SIG-M5 treated with dmso at 0.1 percent for 504 hours (cell line): ENCODE measurements at regions not wholly inside any gene's neighbourhood (a gene's known extent, or its start where the extent isn't known, plus 50 kb on each side); places are given as distances from the start of the nearest gene placed in this dataset.
A peak's percentile ranks its signal among the peaks of the same experiment; 100 is the strongest.

ENCODE experiments used
- DNase-seq: peaks from one replicate; lab custom pipeline; 2025; ENCODE audit not compliant: unreplicated experiment; lab: John Stamatoyannopoulos, UW

- no peak for DNase-seq
Measured at GRCh38 chr15:31550211-31550977, 223.8 kb downstream of the KLF13 start.

DNA sequence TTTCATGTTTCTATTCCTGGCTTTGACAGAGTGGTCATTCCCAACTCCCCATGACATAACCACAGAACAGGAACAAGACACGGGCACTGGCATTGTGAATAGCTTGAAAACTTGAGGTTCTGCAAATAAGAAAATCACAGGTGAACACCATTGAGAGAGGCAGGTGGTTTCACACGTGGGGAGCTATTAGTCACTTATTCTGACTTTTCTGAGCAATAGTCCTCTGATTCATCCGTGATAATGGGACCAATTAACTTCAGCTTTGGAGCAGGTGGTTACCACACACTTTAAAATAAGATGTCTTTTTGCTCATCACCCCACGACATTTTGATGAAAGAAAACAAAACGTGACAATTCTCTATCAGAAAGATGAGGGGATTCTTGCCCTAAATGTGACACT is 224.7 kb downstream of the KLF13 start:
- no peak for DNase-seq

DNA sequence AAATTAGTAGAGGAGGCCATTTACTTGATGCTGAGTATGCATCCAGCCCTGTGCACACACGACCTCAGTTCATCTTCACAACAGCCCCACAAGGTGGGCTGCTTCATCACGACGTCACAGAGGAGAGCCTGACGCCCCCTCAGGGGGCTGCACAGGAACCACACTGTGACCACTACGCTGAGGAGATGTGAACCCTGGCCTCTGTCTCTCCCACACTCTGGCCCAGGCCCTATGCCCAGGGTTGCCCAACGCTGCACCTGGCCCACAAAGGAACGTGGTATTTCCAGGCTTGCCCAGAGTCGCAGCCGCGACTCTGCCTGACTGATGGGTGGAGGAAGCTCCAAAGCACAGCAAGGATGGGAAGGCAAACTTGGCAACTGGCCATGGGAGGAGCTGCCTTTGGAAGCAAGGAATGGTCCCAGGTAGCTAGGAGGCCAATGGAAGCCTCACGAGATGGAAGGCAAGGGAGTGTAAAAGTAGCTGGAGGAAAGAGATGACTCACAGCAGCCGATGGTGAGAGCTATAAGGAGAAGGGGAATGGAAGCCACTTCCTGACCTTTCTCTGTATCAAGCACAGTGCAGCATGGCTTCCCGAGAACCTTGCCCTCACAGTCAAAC is 226.0 kb downstream of the KLF13 start:
- no peak for DNase-seq

DNA sequence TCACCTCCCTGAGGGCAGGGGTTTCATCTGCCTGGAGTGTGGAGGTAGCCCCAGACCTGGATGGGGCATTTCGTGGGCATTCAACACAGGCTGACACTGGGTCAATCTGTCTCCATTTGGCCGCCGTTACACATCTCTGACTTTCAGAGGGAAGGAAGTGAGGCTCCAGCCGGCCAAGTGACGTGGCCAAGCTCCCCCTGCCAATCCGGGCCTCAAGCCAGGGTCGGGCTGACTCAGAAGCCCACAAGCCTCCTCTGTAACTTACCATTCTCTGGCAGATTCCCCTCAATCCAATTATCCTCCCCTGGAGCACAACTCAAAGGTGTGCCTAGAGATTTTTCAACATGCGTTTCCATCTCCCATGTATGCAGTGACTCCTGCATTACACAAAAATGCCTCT is 227.6 kb downstream of the KLF13 start:
- no peak for DNase-seq

GRCh38 chr15:31555022-31555421 is 228.4 kb downstream of the KLF13 start:
- no peak for DNase-seq

GRCh38 chr15:31556494-31557150 is 230.0 kb downstream of the KLF13 start:
- DNase-seq = no peak

DNA sequence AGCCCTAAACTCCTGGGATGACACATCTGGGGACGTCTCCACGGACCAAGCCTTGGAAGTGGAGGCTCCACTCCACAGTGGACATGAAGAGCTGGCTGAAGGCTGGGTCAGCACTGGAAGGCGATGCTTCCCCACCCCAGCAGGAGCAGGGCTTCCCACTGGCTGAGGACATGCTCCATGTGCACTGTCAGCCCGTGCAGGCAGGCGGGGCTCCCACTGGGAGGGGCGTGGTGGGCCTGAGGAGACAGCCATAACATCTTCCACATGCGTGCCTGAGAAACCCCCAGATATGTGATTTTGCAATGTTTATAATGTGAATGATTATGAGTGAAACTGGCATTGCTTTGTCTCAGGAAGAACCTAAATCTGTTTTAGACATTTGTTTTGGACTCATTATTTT is 231.3 kb downstream of the KLF13 start:
- DNase-seq = no peak

DNA sequence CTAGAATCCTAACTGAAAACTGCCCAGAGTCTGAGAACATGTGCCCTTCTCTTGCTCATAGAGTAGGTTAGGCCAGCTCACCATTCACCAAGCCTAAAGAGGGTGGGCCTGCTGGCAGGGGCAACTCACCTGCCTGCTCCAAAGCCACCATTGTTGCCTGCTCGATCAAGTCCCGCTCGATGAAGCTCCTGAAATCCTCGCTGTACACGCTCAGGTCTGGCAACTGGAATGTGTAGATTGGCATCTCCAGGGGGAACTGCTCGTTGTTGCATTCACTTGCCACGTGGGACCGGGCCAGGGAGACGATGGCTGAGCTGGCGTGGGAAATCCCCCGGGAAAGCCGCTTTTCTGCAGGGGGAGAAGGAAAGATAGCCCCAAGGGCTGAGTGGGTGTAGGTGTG is 232.2 kb downstream of the KLF13 start:
- DNase-seq = no peak

DNA sequence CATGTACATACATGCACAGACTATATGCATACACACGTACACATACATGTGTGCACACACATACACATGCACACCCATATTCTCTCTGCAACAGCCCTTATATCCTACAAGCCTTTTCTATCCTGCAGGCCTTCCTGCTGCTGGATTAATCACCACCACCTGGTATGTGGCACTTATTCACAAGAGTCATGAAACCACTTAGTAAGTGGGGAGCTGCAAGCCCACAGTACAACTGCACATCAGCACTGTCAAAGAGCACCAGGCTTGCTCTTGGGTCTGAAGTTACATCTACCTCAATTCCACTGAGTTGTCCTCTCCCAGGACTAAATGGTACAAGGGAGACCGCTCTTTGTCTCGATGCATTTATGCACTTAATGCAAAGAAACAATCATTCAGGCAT is 233.2 kb downstream of the KLF13 start:
- DNase-seq = no peak

GRCh38 chr15:31560643-31561042 is 234.0 kb downstream of the KLF13 start:
- DNase-seq = no peak

- DNase-seq = no peak
Measured at GRCh38 chr15:31561156-31561555, 234.5 kb downstream of the KLF13 start.

DNA sequence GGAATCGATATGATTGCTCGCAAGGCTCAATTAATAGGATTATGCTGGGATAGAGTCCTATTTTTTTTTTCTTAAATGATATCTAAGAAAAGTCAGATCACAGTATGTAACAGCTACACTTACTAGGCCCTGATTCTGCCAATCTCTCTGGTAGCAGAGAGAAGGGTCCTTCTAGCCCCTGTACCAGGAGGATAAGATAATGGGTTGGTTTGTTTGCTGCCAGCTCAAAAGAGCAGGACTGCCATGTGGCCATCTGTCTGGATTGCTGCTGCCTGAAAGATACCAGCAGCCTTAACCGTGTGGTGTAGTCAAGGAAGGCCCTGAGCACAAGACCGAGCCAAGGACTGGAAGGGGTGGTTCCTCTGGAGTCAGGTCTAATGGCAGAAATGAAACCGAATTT is 236.4 kb downstream of the KLF13 start:
- no peak for DNase-seq

DNA sequence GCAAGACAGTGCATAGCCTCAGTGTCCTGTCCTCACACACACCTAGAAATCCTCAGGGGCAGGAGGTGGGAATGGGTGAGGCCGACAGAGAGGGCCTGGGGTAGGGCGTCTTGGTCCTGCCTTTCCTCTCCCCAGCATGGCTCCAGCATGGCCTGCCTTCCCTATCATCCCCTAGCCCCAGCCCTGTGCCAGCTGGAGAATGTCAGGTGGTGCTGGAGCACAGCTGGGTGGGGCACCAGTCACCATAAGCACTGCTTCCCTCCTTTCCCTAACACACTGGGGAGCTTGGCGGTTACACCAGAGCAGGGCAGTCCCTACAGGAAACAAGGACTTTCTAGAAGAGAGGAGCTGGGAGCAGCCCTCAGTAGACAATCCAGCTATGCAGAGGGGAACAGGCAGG is 236.8 kb downstream of the KLF13 start:
- DNase-seq = no peak

DNA sequence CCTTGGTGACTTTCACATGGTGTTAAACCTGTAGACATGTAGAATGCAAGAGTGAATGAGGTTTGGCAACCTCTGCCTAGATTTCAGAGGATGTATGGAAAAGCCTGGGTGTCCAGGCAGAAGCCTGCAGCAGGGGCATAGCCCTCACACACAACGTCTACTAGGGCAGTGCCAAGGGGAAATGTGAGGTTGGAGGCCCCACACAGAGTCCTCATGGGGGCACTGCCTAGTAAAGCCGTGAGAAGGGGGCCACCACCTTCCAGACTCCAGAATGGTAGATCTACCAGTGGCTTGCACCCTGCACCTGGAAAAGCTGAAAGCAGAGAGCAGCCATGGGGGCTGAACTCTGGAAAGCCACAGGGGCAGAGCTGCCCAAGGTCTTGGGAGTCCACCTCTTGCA is 241.2 kb downstream of the KLF13 start:
- DNase-seq = no peak

DNA sequence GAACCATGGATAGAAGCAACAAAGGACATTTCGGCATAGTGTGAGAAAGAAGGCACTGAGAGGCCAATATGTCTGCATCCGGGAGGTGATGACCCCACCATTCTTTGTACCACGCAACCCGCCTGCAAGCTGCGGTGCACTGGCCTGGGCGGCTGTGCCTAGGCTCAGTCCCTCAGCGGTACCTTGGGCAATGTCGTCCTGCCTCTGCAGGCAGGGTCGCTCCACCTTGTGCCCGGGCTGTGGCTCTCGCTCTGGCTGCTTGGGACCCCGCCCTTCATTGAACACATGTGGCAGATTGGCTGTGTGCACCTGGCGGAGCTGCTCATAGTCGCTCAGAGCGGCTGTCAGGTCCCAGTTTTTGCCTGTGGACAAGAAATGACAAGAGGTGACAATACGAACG is 243.2 kb downstream of the KLF13 start:
- no peak for DNase-seq

GRCh38 chr15:31570591-31570990 is 244.0 kb downstream of the KLF13 start:
- no peak for DNase-seq

DNA sequence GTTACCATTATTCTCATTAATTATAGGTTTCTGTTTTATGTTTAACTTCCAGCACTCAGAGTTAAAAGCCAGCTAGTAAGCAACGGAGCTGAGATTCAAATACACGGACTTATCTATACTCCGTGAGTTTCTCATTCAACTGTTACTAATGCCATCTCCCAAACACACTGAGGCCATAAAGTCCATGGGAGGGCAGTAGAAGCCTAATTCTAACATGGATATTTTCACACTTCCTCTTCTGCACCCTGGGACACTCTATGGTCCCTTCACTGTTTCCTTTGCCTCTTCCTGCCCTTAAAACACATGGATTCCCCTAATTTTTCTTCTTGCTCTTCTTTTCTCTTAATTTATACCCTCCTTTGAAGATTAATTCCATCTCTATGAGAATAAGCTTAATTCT is 245.0 kb downstream of the KLF13 start:
- DNase-seq = peak; percentile 14

DNA sequence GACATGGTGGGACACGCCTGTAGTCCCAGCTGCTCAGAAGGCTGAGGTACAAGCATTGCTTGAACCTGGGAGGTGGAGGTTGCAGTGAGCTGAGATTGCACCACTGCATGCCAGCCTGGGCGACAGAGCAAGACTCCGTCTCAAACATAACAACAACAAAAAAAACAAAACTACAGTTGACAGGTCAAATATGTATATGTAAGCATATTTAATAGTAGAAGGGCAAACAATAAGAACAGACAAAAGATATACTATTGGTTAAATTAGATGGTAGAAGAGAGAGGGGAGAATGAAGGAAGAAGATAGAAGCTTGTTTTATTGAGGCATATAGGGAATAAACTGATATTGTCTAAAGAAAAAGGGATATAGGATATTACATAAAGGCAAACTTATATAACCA is 247.1 kb downstream of the KLF13 start:
- DNase-seq = no peak

DNA sequence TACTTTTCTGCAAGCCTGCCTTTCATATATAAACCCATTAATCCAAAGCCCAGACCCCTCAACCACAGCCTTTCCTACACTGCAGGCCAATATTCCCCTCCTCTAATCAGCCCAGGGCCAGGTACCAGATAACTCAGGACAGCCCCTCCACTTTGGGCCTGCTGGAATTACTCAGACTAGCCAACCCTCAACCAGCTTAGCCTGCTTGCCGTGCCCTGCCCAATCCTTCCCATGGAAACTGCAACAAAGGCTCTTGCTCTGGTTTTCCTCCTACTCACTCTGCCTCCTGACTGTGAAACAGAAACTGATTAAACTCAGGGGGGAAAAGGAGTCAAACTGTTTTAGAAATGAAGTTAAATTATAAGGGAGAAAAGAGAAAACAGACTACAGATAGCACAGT is 248.1 kb downstream of the KLF13 start:
- DNase-seq = no peak

- no peak for DNase-seq
Measured at GRCh38 chr15:31577108-31577507, 250.5 kb downstream of the KLF13 start.

GRCh38 chr15:31579282-31579681 is 252.6 kb downstream of the KLF13 start:
- DNase-seq = no peak

- DNase-seq = no peak
Measured at GRCh38 chr15:31579976-31580375, 253.3 kb downstream of the KLF13 start.
